ENCODE measurements at regions not wholly inside any gene's neighbourhood (a gene's known extent, or its start where the extent isn't known, plus 50 kb on each side); places are given as distances from the start of the nearest gene placed in this dataset.
"Not testable (repeated sequence)": the region's sequence is repeated elsewhere in the genome, so short reads cannot be mapped to it uniquely, and the experiment has no call there.

GRCh38 chr2:215535125-215535668 is 99.3 kb upstream of the FN1 start:
- H3K79me2 ChIP-seq (ENCODE audit: insufficient read depth): no peaks in the 10 kb centered on the region
- H3K9me3 ChIP-seq: no peaks in the 10 kb centered on the region
- peak overlapping the region in 1 of 2 experiments; percentile 62; a peak in 2 of 4 replicates for H3K27ac ChIP-seq (ENCODE audit: low read depth in 2 of 2, low read length in 1 of 2)
- H4K20me1 ChIP-seq (ENCODE audit: insufficient read depth): no peaks in the 10 kb centered on the region
- H3K4me1 ChIP-seq (ENCODE audit: control insufficient read depth in 1 of 2, insufficient read depth in 2 of 2, low read depth in 1 of 2, low read length in 1 of 2): peaks cover 0 to 40% of the 10 kb centered on the region in 2 experiments; a peak in 2 of 4 replicates
- ChIA-PET POLR2A (no interaction called here), CTCF (no interaction called here)
- no peaks in the 10 kb centered on the region for H3K9me2 ChIP-seq
- H2AFZ ChIP-seq (ENCODE audit: low read depth): no peak overlapping the region
- no peak for TF ChIP-seq MXI1 (IDR thresholded peaks at IDR 0.05; ENCODE audit: low read depth, low read length)
- no peak for TF ChIP-seq GATA2 (CRISPR knock-in tag; IDR thresholded peaks at IDR 0.05)
- no peak for TF ChIP-seq JUND (IDR thresholded peaks at IDR 0.05)
- TF ChIP-seq CTCF (IDR thresholded peaks at IDR 0.05): no peak
- TF ChIP-seq RXRA (IDR thresholded peaks at IDR 0.05; ENCODE audit: borderline replicate concordance, low read depth): no peak
- TF ChIP-seq FOXJ3 (CRISPR knock-in tag; IDR thresholded peaks at IDR 0.05): no peak
- no peak for TF ChIP-seq MAX (IDR thresholded peaks at IDR 0.05; ENCODE audit: low read depth)
- TF ChIP-seq YY1 (IDR thresholded peaks at IDR 0.05; ENCODE audit: low read depth): no peak
- no peak for TF ChIP-seq ZBTB33 (IDR thresholded peaks at IDR 0.05; ENCODE audit: borderline replicate concordance, low read depth)
- TF ChIP-seq ELF1 (IDR thresholded peaks at IDR 0.05): no peak
- no peak overlapping the region for H3K4me2 ChIP-seq
- no peak overlapping the region for H3K4me3 ChIP-seq (ENCODE audit: low read depth in 2 of 2, low read length in 1 of 2)
- no peaks in the 10 kb centered on the region for H3K27me3 ChIP-seq (ENCODE audit: insufficient read depth)
- H3K36me3 ChIP-seq (replicated peaks in 1 of 2; ENCODE audit: control insufficient read depth in 1 of 2, insufficient read depth in 2 of 2, low read length in 1 of 2): no peaks in the 10 kb centered on the region
- no peak for DNase-seq
- H3F3A ChIP-seq (replicated peaks; ENCODE audit: insufficient read depth): peaks cover 48% of the 10 kb centered on the region
- H3K9ac ChIP-seq: no peak overlapping the region
- WGBS (ENCODE audit: low lambda C conversion rate): 89% methylated on average over 3 of the region's 3 CpGs

- peaks cover 50% of the 10 kb centered on the region for H3F3A ChIP-seq (replicated peaks; ENCODE audit: insufficient read depth)
- H3K79me2 ChIP-seq (ENCODE audit: insufficient read depth); H3K9me2 ChIP-seq; H3K27ac ChIP-seq (ENCODE audit: low read depth in 2 of 2, low read length in 1 of 2); DNase-seq; H3K9ac ChIP-seq; H3K27me3 ChIP-seq (ENCODE audit: insufficient read depth); POLR2A ChIA-PET; H3K4me2 ChIP-seq; H3K36me3 ChIP-seq (replicated peaks in 1 of 2; ENCODE audit: control insufficient read depth in 1 of 2, insufficient read depth in 2 of 2, low read length in 1 of 2); H2AFZ ChIP-seq (ENCODE audit: low read depth); H4K20me1 ChIP-seq (ENCODE audit: insufficient read depth); CTCF ChIA-PET; H3K9me3 ChIP-seq; H3K4me3 ChIP-seq (ENCODE audit: low read depth in 2 of 2, low read length in 1 of 2): not testable (repeated sequence)
- WGBS (ENCODE audit: low lambda C conversion rate): 88% methylated on average over 2 of the region's 2 CpGs
- H3K4me1 ChIP-seq (ENCODE audit: control insufficient read depth in 1 of 2, insufficient read depth in 2 of 2, low read depth in 1 of 2, low read length in 1 of 2): peaks cover 0 to 45% of the 10 kb centered on the region in 2 experiments; a peak in 3 of 4 replicates
Measured at GRCh38 chr2:215533716-215534115, 97.8 kb upstream of the FN1 start.

Measured in SK-N-SH (cell line).